HG03095 (cell line): ENCODE measurements at regions not wholly inside any gene's neighbourhood (a gene's known extent, or its start where the extent isn't known, plus 50 kb on each side); places are given as distances from the start of the nearest gene placed in this dataset.

Experiments used
- ATAC-seq: cut with Tn5 transposase; IDR thresholded peaks from one replicate; pipeline ENCODE4 v1.9.1; 2021; ENCODE audit warnings: moderate library complexity; ENCODE audit not compliant: unreplicated experiment

DNA sequence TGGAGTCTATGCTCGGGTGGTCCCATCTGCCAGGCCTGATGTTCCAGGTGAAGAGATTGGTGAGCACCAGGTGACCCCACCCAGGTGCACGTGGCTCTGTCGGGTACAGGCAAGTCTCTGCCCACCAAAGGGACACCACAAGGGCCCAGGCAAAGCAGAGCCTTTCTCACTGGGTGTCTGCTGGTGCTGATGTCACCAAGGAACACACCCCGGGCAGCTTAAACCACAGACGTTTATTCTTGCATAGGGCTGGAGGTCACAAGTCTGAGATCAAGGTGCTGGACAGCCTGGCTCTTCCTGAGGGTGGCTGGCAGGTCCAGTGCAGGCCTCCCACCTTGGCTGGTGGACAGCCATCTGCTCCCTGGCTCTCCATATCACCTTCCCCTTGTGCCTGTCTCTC lies 100.7 kb upstream of the CD93 start:
- ATAC-seq: no peak

DNA sequence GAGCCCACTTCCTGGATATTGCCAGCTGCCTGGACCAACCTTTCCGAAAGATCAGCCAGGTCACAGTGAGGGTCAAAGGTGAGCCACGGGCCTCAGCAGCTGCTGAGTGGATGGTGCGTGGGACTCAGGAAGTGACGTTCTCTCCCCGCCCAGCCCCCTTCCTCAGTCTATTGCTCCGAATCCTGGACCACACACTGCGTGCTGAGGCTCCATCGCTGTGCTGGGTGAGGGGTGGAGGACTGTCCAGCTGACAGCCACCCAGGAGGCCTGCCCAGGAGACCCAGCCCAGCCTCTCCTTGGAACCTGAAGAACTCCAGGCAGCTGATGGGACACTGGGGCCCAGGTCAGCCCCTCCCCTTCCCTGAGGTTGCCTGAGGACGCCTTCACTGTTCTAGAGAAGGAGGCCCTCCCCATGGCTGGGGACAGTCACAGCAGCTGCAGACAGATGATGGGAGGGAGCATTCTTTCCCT lies 94.4 kb upstream of the CD93 start:
- ATAC-seq: no peak

DNA sequence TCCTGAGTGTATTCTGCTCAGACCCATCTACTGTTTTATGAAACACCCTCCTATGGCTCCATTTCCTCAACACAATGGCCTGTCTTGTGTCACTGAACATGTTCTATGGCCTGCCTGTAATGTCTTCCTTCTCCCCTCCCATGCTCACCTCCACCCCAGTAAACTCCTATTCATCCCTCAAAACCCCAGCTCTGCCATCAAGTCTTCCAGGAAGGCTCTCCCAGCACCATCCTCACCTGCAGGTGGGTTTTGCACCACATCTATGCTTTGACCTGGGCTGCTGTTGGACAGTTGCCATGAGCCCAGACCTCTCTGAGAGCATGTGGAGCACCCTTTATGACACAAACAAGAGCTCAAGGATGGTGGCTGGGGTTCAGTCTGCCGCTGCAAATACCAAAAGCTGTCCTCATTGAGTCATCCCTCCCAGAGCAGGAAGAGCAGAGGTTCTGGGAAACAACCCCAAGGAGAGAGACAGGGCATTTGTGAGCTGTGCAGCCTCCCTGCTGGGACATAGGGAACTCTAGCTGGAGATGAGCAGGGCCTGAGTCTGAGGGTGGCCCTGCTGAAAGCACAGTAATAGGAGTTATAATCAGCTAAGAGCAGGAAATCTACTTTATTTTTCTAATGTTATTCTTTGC lies 93.8 kb upstream of the CD93 start:
- ATAC-seq: no peak

DNA sequence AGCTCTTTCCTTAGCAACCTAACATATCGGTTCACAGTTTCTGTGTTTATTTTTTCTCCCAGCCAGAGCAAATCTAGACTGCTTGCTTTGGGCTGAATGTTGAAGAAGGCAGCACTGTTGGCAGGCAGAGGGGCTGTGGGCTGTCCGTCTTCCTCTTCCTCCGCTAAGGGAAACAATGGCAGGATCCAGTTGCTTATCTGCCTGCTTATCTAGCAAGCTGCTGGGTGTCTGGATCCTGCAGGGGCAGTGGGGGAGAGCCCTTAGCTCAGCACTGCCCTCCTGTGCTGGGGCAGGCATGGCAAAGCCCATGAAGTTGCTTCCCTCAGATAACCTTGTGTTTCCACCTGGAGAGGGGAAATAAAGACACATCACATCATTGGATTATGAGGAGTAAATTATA lies 92.7 kb upstream of the CD93 start:
- no peak for ATAC-seq

DNA sequence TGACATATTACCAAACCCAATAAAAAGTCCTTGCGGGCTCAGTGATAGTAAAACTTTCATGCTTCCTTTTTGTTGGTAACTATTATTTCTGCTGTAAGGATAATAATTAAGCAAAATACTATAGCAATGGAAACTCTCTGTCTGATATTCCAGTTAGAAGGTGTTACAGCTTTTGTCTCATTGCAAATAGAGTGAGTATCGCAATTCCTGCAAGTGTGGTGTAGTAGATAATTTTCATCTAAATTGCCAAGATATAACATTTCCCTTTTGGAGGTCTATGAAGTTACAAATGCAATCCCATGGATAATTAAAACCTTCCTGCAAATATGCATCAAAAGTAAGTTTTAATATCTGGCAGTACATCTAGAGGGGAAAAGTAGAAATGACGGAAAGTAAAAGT lies 88.7 kb upstream of the CD93 start:
- no peak for ATAC-seq

DNA sequence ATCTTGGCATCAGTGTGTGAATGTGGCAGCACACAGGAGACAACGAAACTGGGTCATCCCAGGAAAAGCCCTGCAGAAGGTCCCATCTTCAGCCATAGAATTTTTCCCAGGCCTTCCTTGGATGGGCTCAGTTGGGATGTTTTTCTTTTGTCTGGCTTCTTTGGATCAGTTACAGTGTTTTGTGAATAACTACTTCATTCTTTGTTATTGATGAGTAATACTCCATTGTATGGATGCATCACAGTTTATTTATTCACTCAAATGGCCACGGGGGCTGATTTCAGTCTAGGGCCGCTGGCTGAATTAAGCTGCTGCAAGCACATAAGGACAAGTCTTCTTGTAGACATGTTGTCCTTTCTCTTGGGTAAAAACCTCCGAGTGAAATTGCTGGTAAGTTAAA lies 81.3 kb upstream of the CD93 start:
- no peak for ATAC-seq

DNA sequence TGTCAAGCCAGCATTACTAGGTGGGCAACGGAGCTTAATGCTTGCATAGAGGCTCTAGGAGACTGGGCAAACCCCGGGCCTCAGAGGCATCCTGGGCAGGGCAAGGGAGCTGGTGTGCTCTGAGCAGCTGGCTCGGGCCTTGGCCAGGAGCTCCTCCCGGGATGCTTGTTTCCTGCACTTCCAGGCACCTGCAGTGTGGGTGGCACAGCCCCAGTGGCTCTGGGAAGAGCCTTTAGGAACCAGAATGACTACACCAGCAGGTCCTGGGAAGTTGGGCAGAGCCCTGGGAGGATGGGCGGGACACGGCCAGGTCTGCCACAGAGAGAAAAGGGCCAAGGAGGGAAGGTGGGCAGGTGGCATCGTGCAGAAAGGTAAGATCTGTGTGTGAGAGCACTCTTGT lies 80.4 kb upstream of the CD93 start:
- ATAC-seq: no peak

DNA sequence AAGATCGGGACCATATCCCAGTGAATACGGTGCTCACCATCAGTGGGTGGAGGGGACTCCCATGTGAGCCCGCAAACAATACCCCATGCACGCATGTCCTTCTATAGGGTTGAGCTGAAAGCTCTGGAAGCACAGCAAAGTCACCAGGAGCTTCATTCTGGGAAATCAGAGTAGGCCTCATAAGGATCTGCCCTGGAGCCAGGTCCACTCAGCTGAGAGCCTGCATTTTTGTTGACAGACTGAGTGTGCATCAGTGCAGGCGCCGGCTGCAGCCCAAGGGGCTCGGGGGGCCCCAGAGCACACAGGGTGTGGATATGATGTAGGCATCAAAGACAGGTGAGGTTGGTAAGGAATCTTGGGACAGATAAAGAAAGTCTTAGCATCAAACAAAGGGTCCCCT lies 79.8 kb upstream of the CD93 start:
- no peak for ATAC-seq

DNA sequence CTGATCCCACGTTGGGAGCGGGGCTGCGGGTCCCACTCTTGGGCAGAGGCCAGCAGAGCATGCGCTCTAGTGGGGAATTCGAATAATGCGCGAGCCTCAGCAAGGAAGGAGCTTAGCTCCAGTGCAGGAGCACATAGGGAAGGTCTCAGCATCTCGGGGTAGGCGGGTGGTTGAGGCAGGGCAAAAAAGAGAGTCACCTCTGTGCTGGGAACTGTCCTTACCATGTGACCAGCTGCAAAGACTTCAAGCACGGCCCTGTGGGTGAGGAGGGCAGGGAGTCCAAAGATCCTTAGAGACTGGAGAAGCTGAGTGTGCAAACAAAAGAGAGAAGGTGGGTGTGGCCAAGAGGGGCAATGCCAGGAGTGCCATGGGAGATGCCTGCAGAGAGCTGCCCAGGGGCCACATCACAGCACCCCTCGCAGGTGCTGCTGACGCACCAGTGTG lies 79.2 kb upstream of the CD93 start:
- no peak for ATAC-seq

DNA sequence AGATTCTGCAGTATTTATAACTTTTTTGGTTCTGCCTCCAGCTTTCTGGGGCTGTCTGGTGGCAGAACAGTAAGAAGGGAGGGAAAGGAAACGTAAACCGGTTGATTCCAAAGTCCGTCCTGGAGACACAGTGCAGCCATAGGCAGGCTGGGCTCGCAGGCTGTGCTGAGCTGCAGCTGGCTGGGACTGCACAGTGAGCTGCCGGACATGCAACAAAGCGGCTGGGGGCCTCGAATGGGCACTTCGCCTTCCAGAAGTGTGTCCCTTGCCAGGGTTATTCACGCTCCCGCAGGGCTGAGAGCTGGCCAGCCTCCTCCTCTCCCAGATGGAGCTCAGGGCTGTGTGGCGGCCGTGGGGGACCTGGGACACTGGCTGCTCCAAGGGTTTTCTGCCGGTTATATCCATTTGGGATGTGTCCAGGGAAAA lies 78.1 kb upstream of the CD93 start:
- ATAC-seq: no peak

DNA sequence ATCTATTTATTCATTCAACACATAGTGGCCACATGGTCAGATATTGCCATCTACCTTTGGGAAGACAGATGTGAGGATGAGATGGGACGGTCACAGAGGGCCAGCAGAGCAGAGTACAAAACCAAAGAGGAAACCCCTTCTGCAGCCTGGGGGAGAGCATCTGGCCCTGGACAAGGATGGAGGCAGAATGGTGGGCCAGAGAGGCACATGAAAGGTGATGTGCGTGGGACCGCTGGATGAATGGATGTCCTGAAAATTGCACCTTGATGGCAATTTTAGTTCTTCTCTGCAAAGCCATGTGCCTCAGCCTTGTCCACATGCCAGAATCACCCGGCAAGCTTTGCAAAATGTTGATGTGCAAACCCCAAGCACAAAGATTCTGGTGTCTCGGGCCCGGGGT lies 77.4 kb upstream of the CD93 start:
- no peak for ATAC-seq

DNA sequence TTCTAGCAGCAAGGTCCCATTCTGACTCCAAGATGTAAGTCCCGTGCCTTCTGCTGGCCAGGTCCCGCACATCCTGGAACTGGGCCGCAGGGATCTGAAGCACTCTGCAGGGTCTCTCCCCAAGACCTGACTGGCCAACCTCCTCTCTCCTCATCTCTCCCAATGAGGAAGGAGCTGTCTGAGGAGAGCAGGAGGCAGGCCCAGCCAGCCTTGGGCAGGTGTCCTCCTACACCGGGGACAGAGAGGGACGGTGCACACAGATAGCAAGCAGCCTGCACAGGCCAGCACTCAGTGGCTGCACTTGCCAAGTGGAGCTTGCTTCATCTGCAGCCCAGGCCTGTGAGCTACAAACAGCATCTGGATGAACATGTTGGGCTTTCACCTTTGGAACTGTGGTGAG lies 76.8 kb upstream of the CD93 start:
- no peak for ATAC-seq

DNA sequence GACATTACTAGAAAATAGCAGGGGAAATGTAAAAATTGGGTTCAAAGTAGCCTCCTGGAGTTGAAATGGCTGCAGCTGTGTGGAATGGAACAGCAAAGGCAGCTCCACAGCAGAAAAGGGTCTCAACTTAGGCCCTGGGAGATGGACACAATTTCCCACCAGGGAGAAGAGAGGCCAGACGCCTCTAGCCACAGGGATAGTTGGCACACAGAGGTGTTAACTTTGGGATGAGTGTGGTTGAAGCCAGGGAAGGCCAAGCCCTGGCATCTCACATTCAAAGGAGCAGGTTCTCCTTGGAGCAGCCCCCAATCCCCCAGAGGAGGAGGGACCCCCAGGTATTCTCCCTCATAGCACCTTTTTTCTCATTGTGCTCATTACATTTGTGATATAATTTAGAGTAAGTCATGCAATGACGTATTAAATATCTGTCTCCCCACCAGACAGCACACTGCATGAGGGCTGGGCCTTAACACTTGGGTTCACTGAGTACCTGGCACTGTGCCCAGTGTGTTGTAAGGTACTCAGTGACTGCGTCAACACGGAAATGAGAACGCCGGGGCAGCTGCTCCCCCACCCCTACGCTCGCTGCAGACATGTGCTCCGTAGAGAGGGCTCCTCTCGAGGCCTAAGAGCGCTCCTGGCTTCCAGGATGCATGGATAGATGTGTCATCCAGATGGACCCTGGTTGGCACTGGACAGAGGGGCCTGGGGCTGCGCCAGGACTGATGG lies 76.0 kb upstream of the CD93 start:
- ATAC-seq: no peak

DNA sequence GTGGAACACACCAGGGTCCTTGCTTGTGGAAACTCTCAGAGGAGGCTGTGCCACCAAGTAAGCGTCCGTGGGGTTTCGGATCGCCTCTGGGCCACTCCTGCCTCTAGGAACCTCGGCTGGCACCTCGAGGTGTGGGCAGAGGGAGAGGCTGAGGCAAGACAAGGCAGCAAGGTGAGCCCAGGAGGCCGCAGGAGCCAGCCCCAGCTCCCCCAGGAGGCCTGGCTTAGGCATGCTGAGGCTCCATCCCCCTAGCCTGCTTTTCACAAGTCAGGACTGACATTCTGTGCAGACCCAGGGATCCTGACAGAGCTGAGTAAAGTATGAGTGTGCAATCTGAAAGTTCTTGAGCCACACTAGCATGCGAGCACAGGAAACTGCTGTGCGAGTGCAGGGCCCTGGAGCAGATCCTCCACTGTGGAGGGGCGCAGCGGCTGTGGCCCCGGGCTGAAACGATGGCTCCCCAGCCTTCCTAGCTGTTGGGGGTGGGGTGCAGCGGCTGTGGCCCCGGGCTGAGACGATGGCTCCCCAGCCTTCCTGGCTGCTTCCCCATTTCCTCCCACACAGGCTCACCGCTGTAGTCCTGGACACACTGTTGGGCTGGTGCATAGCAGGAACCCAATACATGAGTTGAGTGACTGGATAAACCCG lies 75.2 kb upstream of the CD93 start:
- no peak for ATAC-seq

DNA sequence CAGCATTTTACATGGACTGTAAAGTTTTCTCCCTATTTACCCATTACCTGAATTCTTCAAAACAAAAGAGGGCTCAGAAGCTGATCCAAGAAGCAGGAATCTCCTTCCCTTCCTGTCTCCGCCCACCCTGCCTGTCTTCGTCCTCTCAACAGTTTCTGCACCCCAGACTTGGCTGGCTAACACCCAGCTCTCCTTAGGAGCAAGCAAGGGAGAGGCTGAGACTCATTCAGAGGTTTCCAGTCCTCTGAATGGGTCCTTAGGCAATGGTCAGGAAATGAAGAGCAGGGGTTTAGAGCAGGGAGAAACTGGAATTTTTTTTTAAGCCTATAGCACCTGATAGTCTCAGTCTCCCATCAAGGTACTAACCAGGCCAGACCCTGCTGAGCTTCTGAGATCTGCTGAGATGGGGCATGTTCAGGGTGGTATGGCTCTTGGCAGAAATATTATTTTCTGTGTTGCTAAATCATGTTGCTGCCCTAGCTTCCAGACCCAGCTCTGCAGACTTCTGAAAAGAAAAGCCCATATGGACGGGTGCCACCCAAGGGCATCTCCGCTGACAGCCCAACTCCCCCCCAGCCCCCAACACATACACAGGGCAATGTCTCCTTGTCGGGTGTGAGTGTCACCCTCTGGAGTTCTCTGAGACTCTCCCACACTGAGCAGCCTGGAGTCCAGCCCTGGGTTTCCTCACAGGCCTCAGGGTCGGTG lies 74.6 kb upstream of the CD93 start:
- ATAC-seq: no peak

DNA sequence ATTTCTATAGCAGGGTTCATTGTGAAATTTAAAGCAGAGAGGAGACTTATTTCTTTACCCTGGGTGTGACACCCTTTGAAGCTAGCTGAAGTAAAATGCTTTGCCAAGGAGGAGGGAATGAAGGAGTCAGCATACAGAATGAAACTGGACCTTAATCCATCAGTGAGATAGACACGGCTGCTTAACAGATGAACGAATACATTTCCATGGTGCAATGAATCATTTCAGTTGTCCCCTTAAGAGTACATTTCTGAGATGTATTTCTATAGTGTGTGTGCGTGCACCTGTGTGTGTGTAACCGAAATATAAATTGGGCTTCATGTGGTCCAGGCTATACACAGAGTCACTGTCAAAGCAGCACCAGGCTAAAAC lies 73.8 kb upstream of the CD93 start:
- ATAC-seq: no peak

DNA sequence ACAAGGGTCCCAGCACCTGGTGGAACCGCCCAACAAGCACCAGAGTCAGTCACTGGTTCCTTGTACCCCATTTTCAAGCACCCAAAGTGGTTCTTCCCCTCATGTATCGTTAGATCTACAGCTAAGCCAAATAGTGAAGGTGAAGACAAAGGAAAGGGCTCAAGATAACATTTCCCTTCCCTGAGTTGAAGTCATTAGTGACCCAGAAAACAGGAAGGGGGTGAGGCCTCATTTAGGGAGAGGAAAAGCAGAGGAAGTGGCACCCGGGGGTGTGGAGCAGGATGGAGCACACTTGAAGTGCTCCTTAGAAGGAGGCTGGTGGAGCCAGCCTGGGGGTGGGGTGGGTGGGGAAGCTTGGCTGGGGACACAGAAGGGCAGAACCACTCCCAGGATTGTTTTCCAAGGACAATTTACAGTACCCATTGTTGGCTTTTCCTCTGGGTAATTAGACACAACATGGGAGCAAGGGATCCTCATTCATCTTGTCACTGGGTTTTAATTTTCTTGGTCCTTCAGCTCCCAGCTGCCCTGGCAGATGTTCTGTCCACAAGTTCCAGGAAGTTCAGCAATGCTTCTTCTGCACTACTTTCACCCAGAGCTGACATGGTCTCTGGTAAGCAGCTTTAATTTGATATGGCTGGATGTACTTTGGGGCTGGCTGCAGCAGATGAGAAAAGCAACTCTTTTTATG lies 73.3 kb upstream of the CD93 start:
- ATAC-seq: no peak

DNA sequence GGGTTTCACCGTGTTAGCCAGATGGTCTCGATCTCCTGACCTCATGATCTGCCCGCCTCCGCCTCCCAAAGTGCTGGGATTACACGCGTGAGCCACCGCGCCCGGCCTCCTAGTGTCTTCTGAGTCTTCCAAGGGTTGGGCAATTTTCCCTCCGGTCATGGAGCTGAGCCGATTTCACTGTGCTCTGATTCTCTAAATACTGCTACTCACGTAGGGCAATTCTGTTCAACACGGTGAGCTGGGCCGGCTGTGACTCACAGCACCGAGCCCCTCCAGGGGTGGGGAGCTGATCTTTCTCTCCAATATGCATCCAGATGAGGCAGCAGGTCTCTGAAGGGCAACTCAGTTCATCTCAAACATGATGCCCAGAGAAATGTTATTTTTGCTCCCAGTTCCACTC lies 71.6 kb upstream of the CD93 start:
- no peak for ATAC-seq

DNA sequence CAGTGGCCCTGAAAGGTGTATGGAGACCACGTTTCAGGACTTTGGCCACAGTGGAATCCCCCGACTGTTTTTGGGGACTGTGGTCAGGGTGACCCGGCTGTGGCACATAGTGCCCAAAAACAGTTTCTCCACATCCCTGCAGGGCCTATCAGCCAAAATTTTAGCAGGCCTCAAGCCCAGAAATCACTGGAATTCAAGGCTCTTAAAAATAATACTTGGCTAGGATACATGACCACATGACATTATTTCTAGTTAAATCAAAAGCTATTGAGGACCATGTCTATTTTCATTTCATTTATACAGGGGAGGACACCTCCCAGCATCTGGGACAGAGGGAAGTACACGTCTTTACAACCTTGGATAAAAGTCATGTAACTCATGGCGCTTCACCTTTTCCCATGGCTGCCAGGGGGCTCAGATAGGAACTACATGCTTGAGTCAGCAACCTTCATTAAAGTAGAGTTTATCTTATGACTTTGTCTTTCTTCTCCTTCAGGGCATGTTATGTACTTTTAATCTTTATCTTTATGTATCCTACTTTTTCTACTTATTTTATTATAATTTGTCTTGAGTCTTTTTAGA lies 70.8 kb upstream of the CD93 start:
- no peak for ATAC-seq

DNA sequence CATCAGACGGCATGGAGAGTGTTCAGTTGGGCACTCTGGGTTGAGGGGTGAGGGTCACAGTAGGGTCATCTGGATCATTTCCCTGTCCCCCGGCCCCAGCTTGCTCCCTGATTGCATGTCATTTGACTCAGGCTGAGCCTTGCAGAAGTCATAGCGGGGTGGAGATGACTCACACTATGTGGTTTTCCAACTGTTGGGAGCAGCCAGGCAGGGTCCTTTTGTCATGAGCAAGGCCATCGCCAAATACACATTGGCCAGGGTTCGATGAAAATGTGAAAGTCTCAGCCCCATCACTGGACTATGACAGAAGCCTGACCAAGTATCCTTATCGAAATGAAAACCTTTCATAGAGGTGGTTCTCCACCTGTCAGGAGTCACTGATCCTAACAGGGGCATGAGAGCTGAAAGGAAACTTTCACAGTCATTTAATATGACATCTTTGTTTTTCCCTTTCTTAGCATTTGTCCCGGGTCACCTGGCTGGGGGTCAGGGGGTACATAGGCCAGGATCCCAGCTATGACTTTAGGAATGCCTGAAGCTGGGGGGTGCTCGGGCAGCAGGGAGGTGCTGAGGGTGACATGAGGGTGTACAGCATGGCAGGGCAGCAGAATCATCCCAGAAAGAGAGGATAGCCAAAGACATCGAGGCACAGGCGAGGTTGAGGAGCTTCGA lies 70.2 kb upstream of the CD93 start:
- ATAC-seq: no peak
